ENCODE measurements at regions not wholly inside any gene's neighbourhood (a gene's known extent, or its start where the extent isn't known, plus 50 kb on each side); places are given as distances from the start of the nearest gene placed in this dataset.

DNA sequence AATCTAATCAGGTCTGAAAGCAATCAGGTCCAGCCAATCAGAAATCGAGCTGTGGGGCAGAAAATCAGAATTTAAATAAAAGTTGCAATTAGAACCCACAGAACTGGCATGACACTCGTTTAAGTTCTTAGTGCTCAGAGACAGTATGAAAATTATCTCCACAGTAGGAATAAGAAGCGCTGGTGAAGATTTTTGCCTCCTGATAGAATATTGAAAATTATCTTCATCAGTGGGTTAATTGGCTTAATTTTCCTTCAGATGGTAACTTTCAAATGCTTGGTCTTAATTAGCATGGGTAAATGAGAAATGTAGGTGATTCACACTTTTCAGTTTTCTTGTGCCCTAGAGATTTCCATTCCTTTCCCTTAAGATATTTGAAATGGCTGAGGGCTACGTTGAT lies 109.1 kb upstream of the MDFIC2 start:
- in situ Hi-C loops (cut with MboI; ENCODE audit: low sequenced_read_pairs): no loop called here

DNA sequence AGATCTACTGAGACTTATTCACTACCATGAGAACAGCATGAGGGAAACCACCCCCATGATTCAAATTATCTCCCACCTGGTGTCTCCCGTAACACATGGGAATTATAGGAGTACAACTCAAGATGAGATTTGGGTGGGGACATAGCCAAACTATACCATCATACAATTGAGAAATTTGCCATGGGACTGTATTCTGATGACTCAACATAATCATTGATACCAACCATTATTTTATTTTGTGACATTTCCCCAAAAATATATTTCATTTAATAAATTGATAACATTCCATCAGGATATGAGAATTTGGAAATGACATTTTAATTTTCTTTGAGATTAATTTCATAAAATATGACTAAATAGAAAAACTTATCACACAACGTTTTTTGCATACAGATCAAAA lies 96.6 kb upstream of the MDFIC2 start:
- in situ Hi-C loops (cut with MboI; ENCODE audit: low sequenced_read_pairs): no loop called here

DNA sequence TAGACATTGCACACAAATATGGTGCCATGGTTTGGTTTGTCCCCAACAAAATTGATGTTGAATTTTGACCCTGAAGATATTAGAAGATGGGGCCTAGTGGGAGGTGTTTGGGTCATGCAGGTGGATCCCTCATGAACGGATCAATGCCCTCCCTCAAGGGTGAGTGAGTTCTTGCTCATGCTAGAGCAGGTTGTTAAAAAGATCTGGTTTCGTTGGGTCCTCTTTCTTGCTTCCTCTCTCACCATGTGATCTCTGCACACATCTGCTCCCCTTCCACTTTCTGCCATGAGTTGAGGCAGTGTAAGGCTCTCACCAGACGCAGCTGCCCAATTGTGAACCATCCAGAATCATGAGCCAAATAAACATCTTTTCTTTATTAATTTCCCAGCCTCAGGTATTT lies 87.8 kb upstream of the MDFIC2 start:
- in situ Hi-C loops (cut with MboI; ENCODE audit: low sequenced_read_pairs): no loop called here

DNA sequence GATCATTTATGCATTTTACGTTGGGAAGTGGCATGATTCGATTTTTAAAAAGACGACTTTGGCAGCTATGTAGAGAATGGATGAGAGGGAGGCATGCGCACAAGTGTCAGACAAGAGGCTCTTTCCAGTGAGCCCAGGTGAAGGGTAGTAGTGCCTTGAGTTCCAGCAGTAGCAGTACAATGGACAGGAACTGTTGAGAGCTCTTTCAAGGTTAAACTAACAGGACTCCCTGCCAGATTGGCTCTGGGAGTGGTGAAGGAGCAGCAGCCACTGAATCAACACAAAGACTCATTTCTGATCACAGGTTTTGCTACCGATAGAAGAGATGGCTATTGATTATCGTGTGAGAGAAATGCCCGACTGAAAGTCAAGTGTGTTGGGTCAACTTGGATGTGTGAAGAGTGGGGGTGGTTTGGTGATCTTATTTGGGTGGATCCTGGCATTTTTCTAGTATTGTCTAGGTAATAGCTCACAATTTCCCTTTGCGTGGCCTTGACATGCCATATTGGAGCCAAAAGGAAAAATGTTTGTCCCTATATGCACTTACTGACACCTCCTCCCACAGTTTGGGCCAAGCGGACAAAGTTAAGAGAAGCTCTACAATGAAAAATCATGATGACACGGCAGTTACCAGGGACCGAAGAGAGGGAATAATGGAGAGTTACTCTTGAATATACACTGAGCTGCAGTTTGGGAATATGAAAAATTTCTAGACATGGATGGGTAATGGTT lies 81.6 kb upstream of the MDFIC2 start:
- in situ Hi-C loops (cut with MboI; ENCODE audit: low sequenced_read_pairs): no loop called here

DNA sequence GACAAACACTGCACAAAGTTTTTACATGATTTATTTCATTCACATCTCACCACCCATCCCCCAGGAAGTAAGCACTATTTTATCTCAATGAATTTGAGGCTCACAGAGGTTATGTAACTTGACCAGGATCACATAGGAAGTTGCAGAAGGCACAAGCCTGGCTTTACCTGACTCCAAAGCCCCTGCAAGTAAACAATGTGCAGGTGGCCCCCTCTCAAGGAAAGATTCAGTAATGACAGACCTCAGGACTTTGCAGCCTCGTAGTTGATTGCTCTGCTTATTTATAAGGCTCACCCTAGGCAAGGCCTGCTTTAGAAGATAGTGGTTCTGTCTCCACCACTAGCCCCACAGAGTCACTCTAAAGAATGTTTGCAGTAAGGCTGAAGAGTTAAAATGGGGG lies 79.8 kb upstream of the MDFIC2 start:
- in situ Hi-C loops (cut with MboI; ENCODE audit: low sequenced_read_pairs): no loop called here

DNA sequence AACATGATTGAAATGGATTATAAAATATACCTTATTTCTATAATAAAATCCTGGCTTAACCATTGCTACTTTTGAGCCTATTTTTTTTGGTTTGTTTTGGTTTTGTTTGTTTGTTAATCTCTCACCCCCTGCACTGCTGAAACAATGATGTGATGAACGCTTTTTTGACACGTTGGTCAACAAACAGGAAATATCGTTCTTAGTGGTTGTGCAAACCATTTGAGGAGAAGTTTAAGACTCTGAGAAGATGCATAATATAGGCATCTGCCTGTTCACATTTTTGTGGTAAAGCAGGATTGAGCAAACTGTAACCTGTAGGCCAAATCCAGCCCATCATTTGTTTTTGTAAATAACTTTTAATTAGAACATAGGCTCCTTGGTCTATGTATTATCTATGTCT lies 75.5 kb upstream of the MDFIC2 start:
- in situ Hi-C loops (cut with MboI; ENCODE audit: low sequenced_read_pairs): no loop called here

DNA sequence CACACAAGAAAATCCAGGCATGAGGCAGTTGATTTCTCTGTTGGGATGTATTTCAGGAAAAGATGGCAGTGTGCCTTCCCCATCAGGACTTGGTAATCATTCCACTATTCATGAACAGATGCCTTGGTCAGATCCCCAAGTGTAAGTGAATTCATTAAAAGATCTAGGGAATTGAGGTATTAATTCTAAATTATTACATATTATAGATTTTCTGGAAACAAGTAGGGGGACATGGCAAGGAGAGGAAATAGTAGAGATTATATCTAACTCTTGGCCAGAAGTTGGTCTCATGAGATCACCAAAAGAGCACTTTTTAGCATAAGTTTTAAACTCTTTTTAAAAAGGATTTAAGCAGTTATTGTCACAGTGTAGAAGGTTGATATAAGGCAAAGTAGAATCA lies 74.4 kb upstream of the MDFIC2 start:
- in situ Hi-C loops (cut with MboI; ENCODE audit: low sequenced_read_pairs): no loop called here

DNA sequence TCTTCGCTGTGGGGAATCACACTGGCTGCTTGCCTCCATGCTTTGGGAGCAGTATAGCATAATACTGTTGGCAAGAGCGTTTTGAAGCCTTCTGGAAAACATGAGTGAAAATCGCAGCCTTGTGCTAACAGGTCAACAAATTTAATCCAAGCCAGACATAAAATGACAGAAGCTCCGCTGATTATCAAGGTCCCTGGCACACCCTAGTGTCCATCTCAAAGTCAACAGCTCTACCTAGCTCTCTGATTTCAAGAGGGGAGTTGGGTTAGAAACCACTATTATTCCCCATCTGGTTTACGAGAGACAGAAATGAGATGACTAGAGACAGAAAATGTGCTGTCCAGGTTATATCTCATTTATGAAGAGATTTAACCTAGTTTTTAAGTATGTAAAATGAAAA lies 73.6 kb upstream of the MDFIC2 start:
- in situ Hi-C loops (cut with MboI; ENCODE audit: low sequenced_read_pairs): no loop called here

DNA sequence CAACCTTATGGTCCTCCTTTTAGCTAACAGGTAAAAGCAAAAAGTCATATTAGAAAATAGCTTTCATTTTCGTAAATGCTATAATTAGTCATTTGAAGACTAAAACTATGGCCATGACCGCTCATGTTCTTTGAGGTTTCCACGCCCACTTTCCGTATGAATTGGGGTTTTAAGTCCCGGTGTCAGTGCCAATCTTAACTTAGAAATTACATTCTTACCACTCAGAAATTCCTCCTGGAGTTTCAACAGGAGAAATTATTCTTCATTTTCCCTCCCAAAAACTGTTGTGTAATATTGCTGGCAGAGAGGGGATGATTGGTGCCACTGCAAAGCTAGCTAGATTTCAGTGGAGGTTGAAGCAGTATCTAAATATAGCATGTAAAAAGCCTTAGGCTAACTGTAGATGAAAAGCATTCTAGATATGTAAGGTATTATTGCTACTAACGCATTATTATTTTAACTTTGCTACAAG lies 71.0 kb upstream of the MDFIC2 start:
- in situ Hi-C loops (cut with MboI; ENCODE audit: low sequenced_read_pairs): no loop called here

DNA sequence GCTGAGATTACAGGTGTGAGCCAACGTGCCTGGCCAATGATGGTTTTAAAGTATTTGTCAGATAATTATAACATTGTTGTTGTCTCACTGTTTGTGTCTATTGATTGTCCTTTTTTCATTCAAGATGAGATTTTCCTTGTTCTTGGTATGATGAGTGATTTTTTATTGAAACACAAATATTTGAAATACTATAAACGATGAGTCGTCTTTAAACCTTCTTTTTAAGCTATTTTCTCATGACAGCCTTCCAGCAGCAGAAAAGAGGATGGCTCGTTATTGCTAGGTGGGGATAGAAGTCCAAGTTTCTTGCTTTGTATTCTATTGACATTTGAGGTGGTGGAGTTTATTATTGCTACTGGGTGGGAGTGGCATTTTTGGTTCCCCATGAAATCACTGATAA lies 61.7 kb upstream of the MDFIC2 start:
- in situ Hi-C loops (cut with MboI; ENCODE audit: low sequenced_read_pairs): no loop called here

Data from HL-60/S4 (cell line).